Trophoblast cell (in vitro differentiated cells and primary cell): ENCODE measurements at regions not wholly inside any gene's neighbourhood (a gene's known extent, or its start where the extent isn't known, plus 50 kb on each side); places are given as distances from the start of the nearest gene placed in this dataset.

Experiments
- DNase-seq, 2 donors: peaks; one replicate each; pipeline ENCODE4 v3.0.0-alpha.2; 2016
- H2AFZ ChIP-seq: 2 replicates; pipeline ENCODE4 v1.6.1; 2013; ENCODE audit warnings: low read length, moderate library complexity, mild to moderate bottlenecking; ENCODE audit not compliant: insufficient read depth, poor library complexity
- H2AK5ac ChIP-seq: 2 replicates; pipeline ENCODE4 v1.6.1; 2013; ENCODE audit warnings: mild to moderate bottlenecking, low read length
- H2BK120ac ChIP-seq: 2 replicates; pipeline ENCODE4 v1.6.1; 2013; ENCODE audit warnings: low read length, mild to moderate bottlenecking, moderate library complexity; ENCODE audit not compliant: insufficient read depth, poor library complexity
- H2BK12ac ChIP-seq: 2 replicates; pipeline ENCODE4 v1.6.1; 2013; ENCODE audit warnings: mild to moderate bottlenecking, low read length, moderate library complexity
- H2BK5ac ChIP-seq: 2 replicates; pipeline ENCODE4 v1.6.1; 2013; ENCODE audit warnings: low read length, low read depth, moderate library complexity, mild to moderate bottlenecking; ENCODE audit not compliant: poor library complexity
- H3K14ac ChIP-seq: 2 replicates; pipeline ENCODE4 v1.6.1; 2013; ENCODE audit warnings: mild to moderate bottlenecking, low read length
- H3K18ac ChIP-seq: 2 replicates; pipeline ENCODE4 v1.6.1; 2013; ENCODE audit warnings: mild to moderate bottlenecking, low read length
- H3K23ac ChIP-seq: 2 replicates; pipeline ENCODE4 v1.6.1; 2013; ENCODE audit warnings: low read length
- H3K27ac ChIP-seq: 2 replicates; pipeline ENCODE4 v1.5.1; 2013; ENCODE audit warnings: low read depth, mild to moderate bottlenecking, inconsistent platforms, low read length, moderate library complexity
- H3K27me3 ChIP-seq: 2 replicates; pipeline ENCODE4 v1.6.1; 2013; ENCODE audit warnings: inconsistent platforms, mild to moderate bottlenecking, low read length, moderate library complexity; ENCODE audit not compliant: insufficient read depth
- H3K36me3 ChIP-seq, 2 experiments: 1 replicate in 1 of 2; 2 replicates in 1 of 2; pipeline ENCODE4 v1.6.1; 2013; ENCODE audit warnings: low read length in 2 of 2, mild to moderate bottlenecking in 2 of 2, moderate library complexity in 1 of 2; ENCODE audit not compliant: insufficient read depth in 2 of 2, control insufficient read depth in 1 of 2
- H3K4ac ChIP-seq: 2 replicates; pipeline ENCODE4 v1.6.1; 2013; ENCODE audit warnings: low read depth, mild to moderate bottlenecking, low read length, moderate library complexity
- H3K4me1 ChIP-seq, 2 experiments: 1 replicate in 1 of 2; 2 replicates in 1 of 2; pipeline ENCODE4 v1.6.1; 2013; ENCODE audit warnings: low read length in 2 of 2, mild to moderate bottlenecking in 2 of 2, moderate library complexity in 1 of 2; ENCODE audit not compliant: insufficient read depth in 2 of 2, control insufficient read depth in 1 of 2
- H3K4me2 ChIP-seq: 2 replicates; pipeline ENCODE4 v1.6.1; 2013; ENCODE audit warnings: inconsistent platforms, mild to moderate bottlenecking, low read length, moderate library complexity
- H3K4me3 ChIP-seq: 2 replicates; pipeline ENCODE4 v1.5.1; 2013; ENCODE audit warnings: mild to moderate bottlenecking, low read depth, low read length, inconsistent platforms
- H3K79me1 ChIP-seq: one replicate; pipeline ENCODE4 v1.6.1; 2013; ENCODE audit warnings: low read length
- H3K79me2 ChIP-seq: 2 replicates; pipeline ENCODE4 v1.6.1; 2013; ENCODE audit warnings: low read length, mild to moderate bottlenecking; ENCODE audit not compliant: control insufficient read depth, insufficient read depth, poor library complexity
- H3K9ac ChIP-seq: 2 replicates; pipeline ENCODE4 v1.6.1; 2013; ENCODE audit warnings: mild to moderate bottlenecking, low read length
- H3K9me3 ChIP-seq: 2 replicates; pipeline ENCODE4 v1.6.1; 2013; ENCODE audit warnings: low read depth, mild to moderate bottlenecking, control low read depth, inconsistent platforms, low read length; ENCODE audit not compliant: insufficient read depth
- H4K12ac ChIP-seq: 2 replicates; pipeline ENCODE4 v1.6.1; 2013; ENCODE audit warnings: low read depth, mild to moderate bottlenecking, low read length, moderate library complexity
- H4K8ac ChIP-seq: 2 replicates; pipeline ENCODE4 v1.6.1; 2013; ENCODE audit warnings: low read depth, mild to moderate bottlenecking, low read length, moderate library complexity
- H4K91ac ChIP-seq: one replicate; pipeline ENCODE4 v1.6.1; 2013; ENCODE audit warnings: low read depth, mild to moderate bottlenecking, low read length, moderate library complexity
- WGBS: extraction: QIAGEN DNeasy Blood & Tissue Kit; methylation state at CpG from one replicate; pipeline ENCODE4 v1.1.7; 2013; ENCODE audit warnings: missing lambda C conversion rate; ENCODE audit not compliant: insufficient read length, insufficient coverage; ENCODE audit errors: extremely low coverage; 5-methylcytosine and 5-hydroxymethylcytosine counted together

DNA sequence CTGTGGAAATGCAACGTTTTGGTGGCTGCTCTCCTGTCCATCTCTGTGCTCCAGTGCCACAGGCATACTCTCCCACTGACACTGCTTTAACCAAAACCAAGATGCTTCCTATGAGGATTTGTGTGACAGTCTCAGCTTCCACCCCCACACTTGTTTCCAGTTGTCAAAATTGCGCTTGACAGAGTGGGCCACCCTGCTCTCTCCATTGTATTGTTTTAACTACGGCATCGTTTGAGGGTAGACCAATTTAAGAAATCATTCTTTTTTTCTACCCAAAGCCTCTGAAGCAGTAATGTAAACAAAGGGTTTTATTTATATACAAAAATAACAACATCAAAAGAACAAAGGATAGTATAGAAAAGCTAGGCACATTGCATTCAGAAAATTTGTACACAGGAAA, 178.0 kb downstream of the INHBA start:
- no peaks in the 10 kb centered on the region for H3K79me1 ChIP-seq

GRCh38 chr7:41520445-41520844, 182.4 kb downstream of the INHBA start:
- Histone ChIP-seq H3K18ac (no peak overlapping the region), H3K27me3 (no peaks in the 10 kb centered on the region), H3K4me1 (no peaks in the 10 kb centered on the region), H3K36me3 (no peaks in the 10 kb centered on the region), H3K27ac (no peak overlapping the region), H2AK5ac (no peak overlapping the region), H4K12ac (no peak overlapping the region), H3K9me3 (peaks cover 4% of the 10 kb centered on the region), H4K91ac (no peak overlapping the region), H3K14ac (no peak overlapping the region), H2AFZ (no peak overlapping the region), H3K79me1 (no peaks in the 10 kb centered on the region), H3K4me3 (no peak overlapping the region), H2BK5ac (no peak overlapping the region), H3K23ac (no peak overlapping the region), H3K79me2 (no peaks in the 10 kb centered on the region), H3K4ac (no peak overlapping the region), H3K4me2 (no peak overlapping the region), H3K9ac (no peak overlapping the region), H2BK12ac (no peak overlapping the region), H4K8ac (no peak overlapping the region), H2BK120ac (no peak overlapping the region)
- no peak for DNase-seq
- no CpG with 5 or more reads among the region's 7 CpGs for WGBS

More for the DNA sequence above, 178.0 kb downstream of the INHBA start:
- no peak overlapping the region for H3K4me3 ChIP-seq
- H4K8ac ChIP-seq = no peak overlapping the region
- H3K36me3 ChIP-seq = no peaks in the 10 kb centered on the region
- peaks cover 4% of the 10 kb centered on the region for H3K9me3 ChIP-seq
- no peak overlapping the region for H2BK5ac ChIP-seq
- no peak overlapping the region for H2AFZ ChIP-seq
- no peak overlapping the region for H3K4me2 ChIP-seq
- H4K12ac ChIP-seq = no peak overlapping the region
- H3K4ac ChIP-seq = no peak overlapping the region
- H2AK5ac ChIP-seq = no peak overlapping the region
- H2BK120ac ChIP-seq = no peak overlapping the region
- H3K27ac ChIP-seq = no peak overlapping the region
- no peak overlapping the region for H3K9ac ChIP-seq
- H3K23ac ChIP-seq = no peak overlapping the region
- no peak overlapping the region for H3K18ac ChIP-seq
- no peak for DNase-seq
- H3K14ac ChIP-seq = no peak overlapping the region
- no peaks in the 10 kb centered on the region for H3K79me2 ChIP-seq
- no peaks in the 10 kb centered on the region for H3K4me1 ChIP-seq
- H2BK12ac ChIP-seq = no peak overlapping the region
- H4K91ac ChIP-seq = no peak overlapping the region
- no CpG with 5 or more reads among the region's 4 CpGs for WGBS
- H3K27me3 ChIP-seq = no peaks in the 10 kb centered on the region

- Histone ChIP-seq H2AFZ (no peak overlapping the region), H4K91ac (no peak overlapping the region), H3K9ac (no peak overlapping the region), H3K18ac (no peak overlapping the region), H2BK120ac (no peak overlapping the region), H3K4me3 (no peak overlapping the region), H2BK12ac (no peak overlapping the region), H2AK5ac (no peak overlapping the region), H3K23ac (no peak overlapping the region), H3K27ac (no peak overlapping the region), H3K4me1 (no peaks in the 10 kb centered on the region), H4K8ac (no peak overlapping the region), H3K27me3 (no peaks in the 10 kb centered on the region), H3K9me3 (peaks cover 1% of the 10 kb centered on the region), H3K14ac (no peak overlapping the region), H3K36me3 (no peaks in the 10 kb centered on the region), H3K4ac (no peak overlapping the region), H3K79me2 (no peaks in the 10 kb centered on the region), H2BK5ac (no peak overlapping the region), H3K4me2 (no peak overlapping the region), H4K12ac (no peak overlapping the region), H3K79me1 (no peaks in the 10 kb centered on the region)
- no CpG with 5 or more reads among the region's 2 CpGs for WGBS
- DNase-seq = no peak
Observed at GRCh38 chr7:41517771-41518170, 185.1 kb downstream of the INHBA start.

DNA sequence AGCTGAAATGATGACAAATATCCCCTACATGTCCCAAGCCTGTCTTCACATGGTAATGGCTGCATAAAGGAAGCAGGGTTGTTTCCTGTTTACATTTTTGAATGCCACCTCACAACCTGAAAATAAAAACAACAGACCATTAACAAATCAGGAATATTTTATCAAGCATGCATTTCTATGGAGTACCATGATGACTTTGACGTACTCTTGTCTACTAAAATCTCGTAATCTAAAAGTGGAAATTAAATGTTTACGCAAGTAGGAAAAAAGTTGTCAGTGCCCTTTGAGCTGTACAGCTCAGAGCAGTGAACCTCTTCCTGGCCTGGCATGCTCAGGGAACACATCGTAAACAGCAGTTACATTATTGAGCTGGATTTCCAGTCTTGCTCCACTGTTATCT, 194.1 kb downstream of the INHBA start:
- Histone ChIP-seq H3K4me2 (no peak overlapping the region), H3K14ac (no peak overlapping the region), H2BK5ac (no peak overlapping the region), H2AFZ (no peak overlapping the region), H3K4me1 (peaks cover 0 to 3% of the 10 kb centered on the region in 2 experiments), H3K23ac (no peak overlapping the region), H3K4ac (no peak overlapping the region), H3K79me1 (peaks cover 2% of the 10 kb centered on the region), H3K27me3 (no peaks in the 10 kb centered on the region), H4K91ac (no peak overlapping the region), H3K27ac (no peak overlapping the region), H4K12ac (no peak overlapping the region), H3K79me2 (no peaks in the 10 kb centered on the region), H2BK12ac (no peak overlapping the region), H3K36me3 (no peaks in the 10 kb centered on the region), H3K9me3 (no peaks in the 10 kb centered on the region), H2AK5ac (no peak overlapping the region), H3K18ac (no peak overlapping the region), H2BK120ac (no peak overlapping the region), H3K4me3 (no peak overlapping the region), H4K8ac (no peak overlapping the region), H3K9ac (no peak overlapping the region)
- no CpG with 5 or more reads among the region's 4 CpGs for WGBS
- DNase-seq = no peak
